ENCODE measurements at regions not wholly inside any gene's neighbourhood (a gene's known extent, or its start where the extent isn't known, plus 50 kb on each side); places are given as distances from the start of the nearest gene placed in this dataset.

DNA sequence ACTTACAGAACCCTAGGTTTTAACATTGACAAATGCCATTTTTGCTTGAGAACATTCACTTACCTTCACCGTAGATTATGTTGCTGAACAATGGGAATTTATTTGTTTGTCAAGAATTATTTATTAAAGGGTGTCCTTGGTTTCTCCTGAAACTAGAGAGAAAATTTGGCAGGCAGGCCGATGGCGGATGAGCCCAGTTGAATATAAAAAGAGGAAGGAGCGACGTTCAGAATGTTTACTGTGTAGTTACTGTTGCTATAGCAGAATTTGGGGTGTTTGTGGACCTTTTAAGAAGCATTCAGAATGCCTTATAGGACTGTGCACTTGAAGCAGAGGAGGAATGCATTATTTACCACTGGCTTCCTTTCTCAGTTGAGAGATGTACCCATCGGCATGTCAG lies 268.2 kb downstream of the CDH10 start:
- TF ChIP-seq, protein P1, sequence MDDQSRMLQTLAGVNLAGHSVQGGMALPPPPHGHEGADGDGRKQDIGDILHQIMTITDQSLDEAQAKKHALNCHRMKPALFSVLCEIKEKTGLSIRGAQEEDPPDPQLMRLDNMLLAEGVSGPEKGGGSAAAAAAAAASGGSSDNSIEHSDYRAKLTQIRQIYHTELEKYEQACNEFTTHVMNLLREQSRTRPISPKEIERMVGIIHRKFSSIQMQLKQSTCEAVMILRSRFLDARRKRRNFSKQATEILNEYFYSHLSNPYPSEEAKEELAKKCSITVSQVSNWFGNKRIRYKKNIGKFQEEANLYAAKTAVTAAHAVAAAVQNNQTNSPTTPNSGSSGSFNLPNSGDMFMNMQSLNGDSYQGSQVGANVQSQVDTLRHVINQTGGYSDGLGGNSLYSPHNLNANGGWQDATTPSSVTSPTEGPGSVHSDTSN (IDR thresholded peaks at IDR 0.05; ENCODE audit: insufficient replicate concordance, low read depth, low read length): no peak
- TF ChIP-seq SMAD5 (IDR thresholded peaks at IDR 0.05; ENCODE audit: low read depth) (no peak), BHLHE40 (IDR thresholded peaks at IDR 0.05; ENCODE audit: borderline replicate concordance in 1 of 2, low read depth in 2 of 2, low read length in 1 of 2) (no peak), ETV6 (conservative IDR thresholded peaks at IDR 0.05 in 1 of 2, IDR thresholded peaks at IDR 0.05 in 1 of 2; ENCODE audit: borderline replicate concordance in 1 of 2, low read depth in 1 of 2) (no peak), NFIC (IDR thresholded peaks at IDR 0.05; ENCODE audit: low read depth, low read length) (no peak)
- TF ChIP-seq, protein P2, sequence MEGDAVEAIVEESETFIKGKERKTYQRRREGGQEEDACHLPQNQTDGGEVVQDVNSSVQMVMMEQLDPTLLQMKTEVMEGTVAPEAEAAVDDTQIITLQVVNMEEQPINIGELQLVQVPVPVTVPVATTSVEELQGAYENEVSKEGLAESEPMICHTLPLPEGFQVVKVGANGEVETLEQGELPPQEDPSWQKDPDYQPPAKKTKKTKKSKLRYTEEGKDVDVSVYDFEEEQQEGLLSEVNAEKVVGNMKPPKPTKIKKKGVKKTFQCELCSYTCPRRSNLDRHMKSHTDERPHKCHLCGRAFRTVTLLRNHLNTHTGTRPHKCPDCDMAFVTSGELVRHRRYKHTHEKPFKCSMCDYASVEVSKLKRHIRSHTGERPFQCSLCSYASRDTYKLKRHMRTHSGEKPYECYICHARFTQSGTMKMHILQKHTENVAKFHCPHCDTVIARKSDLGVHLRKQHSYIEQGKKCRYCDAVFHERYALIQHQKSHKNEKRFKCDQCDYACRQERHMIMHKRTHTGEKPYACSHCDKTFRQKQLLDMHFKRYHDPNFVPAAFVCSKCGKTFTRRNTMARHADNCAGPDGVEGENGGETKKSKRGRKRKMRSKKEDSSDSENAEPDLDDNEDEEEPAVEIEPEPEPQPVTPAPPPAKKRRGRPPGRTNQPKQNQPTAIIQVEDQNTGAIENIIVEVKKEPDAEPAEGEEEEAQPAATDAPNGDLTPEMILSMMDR (IDR thresholded peaks at IDR 0.05 in 2 of 3, conservative IDR thresholded peaks at IDR 0.05 in 1 of 3; ENCODE audit: control insufficient read depth in 2 of 3, extremely low read depth in 1 of 3, insufficient read depth in 1 of 3, low read depth in 3 of 3, low read length in 3 of 3): no peak

Measured in GM12878 (cell line).